Right atrium auricular region (tissue), 2 donors: ENCODE measurements at regions not wholly inside any gene's neighbourhood (a gene's known extent, or its start where the extent isn't known, plus 50 kb on each side); places are given as distances from the start of the nearest gene placed in this dataset.
"Not testable (repeated sequence)": the region's sequence is repeated elsewhere in the genome, so short reads cannot be mapped to it uniquely, and the experiment has no call there.

Experiments used
- DNase-seq: peaks from one replicate; pipeline ENCODE4 v3.0.0-alpha.2; 2019; ENCODE audit warnings: low spot score
- H3K27ac ChIP-seq, 2 donors: fragments of 200-600 bp; sonication (generic); 1 replicate in 1 of 2; 2 replicates in 1 of 2; pipeline ENCODE4 v1.5.1; 2016 to 2019
- H3K27me3 ChIP-seq, 2 donors: fragments of 200-600 bp; sonication (generic); one replicate each; pipeline versions ENCODE4 v1.5.1 to v1.6.0; 2017 to 2019
- H3K36me3 ChIP-seq: fragments of 200-600 bp; sonication (generic); one replicate; pipeline ENCODE4 v1.5.1; 2016
- H3K4me1 ChIP-seq, 2 donors: fragments of 200-600 bp; sonication (generic); one replicate each; pipeline versions ENCODE4 v1.5.1 to v1.6.0; 2017 to 2019
- H3K4me3 ChIP-seq, 2 donors: fragments of 200-600 bp; sonication (generic); 1 replicate in 1 of 2; 2 replicates in 1 of 2; pipeline ENCODE4 v1.5.1; 2017 to 2019; ENCODE audit warnings: mild to moderate bottlenecking in 1 of 2, moderate library complexity in 1 of 2
- H3K9me3 ChIP-seq, 2 donors: fragments of 200-600 bp; sonication (generic); one replicate each; pipeline ENCODE4 v1.5.1; 2019
- TF ChIP-seq, protein P1 (sequence below), 2 donors: fragments of 200-600 bp; sonication (generic); IDR thresholded peaks; one replicate each; pipeline ENCODE4 v1.5.1; 2019; ENCODE audit warnings: antibody characterized with exemption in 2 of 2

- no peak overlapping the region for H3K4me3 ChIP-seq
- TF ChIP-seq, protein P1, sequence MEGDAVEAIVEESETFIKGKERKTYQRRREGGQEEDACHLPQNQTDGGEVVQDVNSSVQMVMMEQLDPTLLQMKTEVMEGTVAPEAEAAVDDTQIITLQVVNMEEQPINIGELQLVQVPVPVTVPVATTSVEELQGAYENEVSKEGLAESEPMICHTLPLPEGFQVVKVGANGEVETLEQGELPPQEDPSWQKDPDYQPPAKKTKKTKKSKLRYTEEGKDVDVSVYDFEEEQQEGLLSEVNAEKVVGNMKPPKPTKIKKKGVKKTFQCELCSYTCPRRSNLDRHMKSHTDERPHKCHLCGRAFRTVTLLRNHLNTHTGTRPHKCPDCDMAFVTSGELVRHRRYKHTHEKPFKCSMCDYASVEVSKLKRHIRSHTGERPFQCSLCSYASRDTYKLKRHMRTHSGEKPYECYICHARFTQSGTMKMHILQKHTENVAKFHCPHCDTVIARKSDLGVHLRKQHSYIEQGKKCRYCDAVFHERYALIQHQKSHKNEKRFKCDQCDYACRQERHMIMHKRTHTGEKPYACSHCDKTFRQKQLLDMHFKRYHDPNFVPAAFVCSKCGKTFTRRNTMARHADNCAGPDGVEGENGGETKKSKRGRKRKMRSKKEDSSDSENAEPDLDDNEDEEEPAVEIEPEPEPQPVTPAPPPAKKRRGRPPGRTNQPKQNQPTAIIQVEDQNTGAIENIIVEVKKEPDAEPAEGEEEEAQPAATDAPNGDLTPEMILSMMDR (IDR thresholded peaks at IDR 0.05) = no peak
Measured at GRCh38 chr14:94827711-94828447, 58.0 kb upstream of the GSC start.

GRCh38 chr14:94826774-94827173 is 56.9 kb upstream of the GSC start:
- Histone ChIP-seq H3K9me3 (peaks cover 0 to 7% of the 10 kb centered on the region in 2 donors), H3K27ac (no peak overlapping the region), H3K4me3 (no peak overlapping the region), H3K27me3 (no peaks in the 10 kb centered on the region), H3K36me3 (no peaks in the 10 kb centered on the region), H3K4me1 (peaks cover 0 to 10% of the 10 kb centered on the region in 2 donors)
- no peak for DNase-seq
- TF ChIP-seq, protein P1 (IDR thresholded peaks at IDR 0.05) = no peak

More at GRCh38 chr14:94827711-94828447, 58.0 kb upstream of the GSC start:
- no peak overlapping the region for H3K27ac ChIP-seq
- H3K36me3 ChIP-seq = no peaks in the 10 kb centered on the region
- H3K4me1 ChIP-seq = peaks cover 0 to 10% of the 10 kb centered on the region in 2 donors
- DNase-seq = no peak
- peaks cover 0 to 7% of the 10 kb centered on the region in 2 donors for H3K9me3 ChIP-seq
- no peaks in the 10 kb centered on the region for H3K27me3 ChIP-seq

- H3K36me3 ChIP-seq = no peaks in the 10 kb centered on the region
- H3K27me3 ChIP-seq = no peaks in the 10 kb centered on the region
- peaks cover 0 to 8% of the 10 kb centered on the region in 2 donors for H3K9me3 ChIP-seq
- peaks cover 0 to 10% of the 10 kb centered on the region in 2 donors for H3K4me1 ChIP-seq
- TF ChIP-seq, protein P1 (IDR thresholded peaks at IDR 0.05) = no peak
- no peak for DNase-seq
- no peak overlapping the region for H3K4me3 ChIP-seq
- no peak overlapping the region for H3K27ac ChIP-seq
Measured at GRCh38 chr14:94823556-94824341, 53.8 kb upstream of the GSC start.

GRCh38 chr14:94821705-94822104 is 51.8 kb upstream of the GSC start:
- Histone ChIP-seq H3K27me3 (no peaks in the 10 kb centered on the region), H3K9me3 (peaks cover 0 to 14% of the 10 kb centered on the region in 2 donors), H3K27ac (no peak overlapping the region), H3K4me1 (no peaks in the 10 kb centered on the region), H3K36me3 (no peaks in the 10 kb centered on the region), H3K4me3 (no peak overlapping the region)
- TF ChIP-seq, protein P1 (IDR thresholded peaks at IDR 0.05) = no peak
- DNase-seq = no peak

- H3K27me3 ChIP-seq, H3K27ac ChIP-seq, H3K4me1 ChIP-seq, DNase-seq, H3K4me3 ChIP-seq, H3K36me3 ChIP-seq: not testable (repeated sequence)
- H3K9me3 ChIP-seq = peaks cover 0 to 14% of the 10 kb centered on the region in 2 donors
Measured at GRCh38 chr14:94820932-94821331, 51.0 kb upstream of the GSC start.
